ENCODE measurements at regions not wholly inside any gene's neighbourhood (a gene's known extent, or its start where the extent isn't known, plus 50 kb on each side); places are given as distances from the start of the nearest gene placed in this dataset.

DNA sequence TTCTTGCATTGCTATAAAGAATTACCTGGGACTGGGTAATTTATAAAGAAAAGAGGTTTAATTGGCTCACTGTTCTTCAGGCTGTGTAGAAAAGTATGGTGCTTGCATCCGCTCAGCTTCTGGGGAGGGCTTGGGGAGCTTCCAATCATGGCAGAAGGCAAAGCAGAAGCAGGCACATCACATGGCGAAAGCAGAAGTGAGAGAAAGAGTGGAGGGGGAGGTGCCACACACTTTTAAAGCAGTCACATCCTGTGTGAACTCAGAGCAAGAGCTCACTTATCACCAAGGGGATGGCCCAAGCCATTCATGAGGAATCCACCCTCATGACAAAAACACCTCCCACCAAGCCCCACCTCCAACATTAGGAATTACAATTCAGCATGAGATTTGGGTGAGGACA lies 303.5 kb downstream of the OTUD1 start:
- no peak for ATAC-seq
- BruUV-seq (replicated peaks): no TSS peak
- POLR2A ChIA-PET (ENCODE audit: unreplicated experiment): no interaction called here

DNA sequence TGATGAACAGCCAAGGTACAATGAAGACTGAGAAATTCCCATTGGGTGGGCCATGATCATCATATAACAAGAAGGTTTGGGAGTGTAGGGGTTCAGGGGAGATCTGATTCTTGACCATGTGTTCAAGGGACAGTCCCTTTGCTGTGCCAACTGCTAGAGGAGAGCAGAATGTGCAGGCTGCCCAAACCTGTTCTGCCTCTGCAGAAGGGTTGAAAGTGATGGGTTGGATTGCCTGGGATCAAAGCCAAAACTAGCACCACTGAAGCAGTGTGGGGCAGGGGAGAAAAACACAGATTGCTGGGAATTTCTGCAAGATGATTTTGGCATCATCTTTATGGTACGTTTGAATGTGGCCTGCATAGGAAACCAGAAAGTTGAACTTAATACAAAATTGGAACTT lies 303.9 kb downstream of the OTUD1 start:
- no peak overlapping the region for H2AFZ ChIP-seq (ENCODE audit: low read length)
- no peaks in the 10 kb centered on the region for H3K4me1 ChIP-seq (ENCODE audit: insufficient read depth, low read length)
- no peak overlapping the region for H3K27ac ChIP-seq (ENCODE audit: low read length)
- no TSS peak for BruUV-seq (replicated peaks)
- no peaks in the 10 kb centered on the region for H3K79me2 ChIP-seq (ENCODE audit: low read length)
- H3K4me3 ChIP-seq (ENCODE audit: low read length): no peak overlapping the region
- no peaks in the 10 kb centered on the region for H3K36me3 ChIP-seq (ENCODE audit: low read depth, low read length)
- H3F3A ChIP-seq (ENCODE audit: low read length, unreplicated experiment): no peaks in the 10 kb centered on the region
- intact Hi-C loops (cut with micrococcal nuclease): no loop called here
- CTCF ChIA-PET: no interaction called here
- POLR2A ChIA-PET (ENCODE audit: unreplicated experiment): no interaction called here
- H3K27me3 ChIP-seq (ENCODE audit: low read length): no peaks in the 10 kb centered on the region
- H3K9me3 ChIP-seq (ENCODE audit: low read length): no peaks in the 10 kb centered on the region
- ATAC-seq (no peak), DNase-seq (no peak)
- no peak overlapping the region for H3K4me2 ChIP-seq (ENCODE audit: low read length)
- no peak overlapping the region for H3K9ac ChIP-seq (ENCODE audit: low read length)
- H3K9me2 ChIP-seq (replicated peaks; ENCODE audit: low read length): no peaks in the 10 kb centered on the region
- TF ChIP-seq EZH2 (IDR thresholded peaks at IDR 0.05; ENCODE audit: low read length, unreplicated experiment) (no peak), EZH2phosphoT487 (IDR thresholded peaks at IDR 0.05; ENCODE audit: borderline replicate concordance, low read length) (no peak)
- TF ChIP-seq, protein P1, sequence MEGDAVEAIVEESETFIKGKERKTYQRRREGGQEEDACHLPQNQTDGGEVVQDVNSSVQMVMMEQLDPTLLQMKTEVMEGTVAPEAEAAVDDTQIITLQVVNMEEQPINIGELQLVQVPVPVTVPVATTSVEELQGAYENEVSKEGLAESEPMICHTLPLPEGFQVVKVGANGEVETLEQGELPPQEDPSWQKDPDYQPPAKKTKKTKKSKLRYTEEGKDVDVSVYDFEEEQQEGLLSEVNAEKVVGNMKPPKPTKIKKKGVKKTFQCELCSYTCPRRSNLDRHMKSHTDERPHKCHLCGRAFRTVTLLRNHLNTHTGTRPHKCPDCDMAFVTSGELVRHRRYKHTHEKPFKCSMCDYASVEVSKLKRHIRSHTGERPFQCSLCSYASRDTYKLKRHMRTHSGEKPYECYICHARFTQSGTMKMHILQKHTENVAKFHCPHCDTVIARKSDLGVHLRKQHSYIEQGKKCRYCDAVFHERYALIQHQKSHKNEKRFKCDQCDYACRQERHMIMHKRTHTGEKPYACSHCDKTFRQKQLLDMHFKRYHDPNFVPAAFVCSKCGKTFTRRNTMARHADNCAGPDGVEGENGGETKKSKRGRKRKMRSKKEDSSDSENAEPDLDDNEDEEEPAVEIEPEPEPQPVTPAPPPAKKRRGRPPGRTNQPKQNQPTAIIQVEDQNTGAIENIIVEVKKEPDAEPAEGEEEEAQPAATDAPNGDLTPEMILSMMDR (conservative IDR thresholded peaks at IDR 0.05; ENCODE audit: low read depth, low read length): no peak
- no peaks in the 10 kb centered on the region for H4K20me1 ChIP-seq (ENCODE audit: low read length)

More for the DNA sequence above, 303.5 kb downstream of the OTUD1 start:
- CTCF ChIA-PET: no interaction called here
- no peak overlapping the region for H2AFZ ChIP-seq (ENCODE audit: low read length)
- intact Hi-C loops (cut with micrococcal nuclease): no loop called here
- no peak overlapping the region for H3K4me3 ChIP-seq (ENCODE audit: low read length)
- TF ChIP-seq, protein P1 (conservative IDR thresholded peaks at IDR 0.05; ENCODE audit: low read depth, low read length): no peak
- no peak for TF ChIP-seq EZH2phosphoT487 (IDR thresholded peaks at IDR 0.05; ENCODE audit: borderline replicate concordance, low read length)
- no peaks in the 10 kb centered on the region for H3K36me3 ChIP-seq (ENCODE audit: low read depth, low read length)
- no peak overlapping the region for H3K9ac ChIP-seq (ENCODE audit: low read length)
- H3K4me2 ChIP-seq (ENCODE audit: low read length): no peak overlapping the region
- H4K20me1 ChIP-seq (ENCODE audit: low read length): no peaks in the 10 kb centered on the region
- no peaks in the 10 kb centered on the region for H3K4me1 ChIP-seq (ENCODE audit: insufficient read depth, low read length)
- no peaks in the 10 kb centered on the region for H3K27me3 ChIP-seq (ENCODE audit: low read length)
- H3K9me3 ChIP-seq (ENCODE audit: low read length): no peaks in the 10 kb centered on the region
- no peaks in the 10 kb centered on the region for H3K79me2 ChIP-seq (ENCODE audit: low read length)
- no peak overlapping the region for H3K27ac ChIP-seq (ENCODE audit: low read length)
- H3F3A ChIP-seq (ENCODE audit: low read length, unreplicated experiment): no peaks in the 10 kb centered on the region
- no peak for DNase-seq
- no peaks in the 10 kb centered on the region for H3K9me2 ChIP-seq (replicated peaks; ENCODE audit: low read length)

DNA sequence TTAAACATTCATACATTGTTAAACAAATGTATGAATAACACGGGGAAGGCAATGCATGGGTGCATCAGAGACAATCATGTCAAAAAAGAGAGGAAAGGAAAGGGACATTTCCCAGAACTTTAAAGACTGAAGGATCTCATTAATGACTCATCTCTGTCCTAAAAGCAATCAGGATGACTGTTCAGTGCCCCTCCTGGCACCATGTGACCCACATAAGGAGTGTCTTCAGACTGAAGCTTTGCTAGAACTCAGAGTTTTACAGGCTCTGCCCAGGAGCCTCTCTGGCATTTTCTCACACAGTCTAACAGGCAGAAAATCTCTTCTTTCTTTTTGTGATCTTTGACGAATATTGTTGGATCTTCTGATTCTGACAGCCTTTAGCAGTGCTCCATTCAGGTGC lies 315.3 kb downstream of the OTUD1 start:
- DNase-seq: peak; percentile 2
- POLR2A ChIA-PET (ENCODE audit: unreplicated experiment): no interaction called here
- no peak overlapping the region for H3K9ac ChIP-seq (ENCODE audit: low read length)
- CTCF ChIA-PET: no interaction called here
- no peak for ATAC-seq
- no peaks in the 10 kb centered on the region for H3K36me3 ChIP-seq (ENCODE audit: low read depth, low read length)
- no peaks in the 10 kb centered on the region for H3K4me1 ChIP-seq (ENCODE audit: insufficient read depth, low read length)
- H3K4me2 ChIP-seq (ENCODE audit: low read length): no peak overlapping the region
- H2AFZ ChIP-seq (ENCODE audit: low read length): no peak overlapping the region
- BruUV-seq (replicated peaks): no TSS peak
- no peaks in the 10 kb centered on the region for H3K79me2 ChIP-seq (ENCODE audit: low read length)
- TF ChIP-seq, protein P1 (conservative IDR thresholded peaks at IDR 0.05; ENCODE audit: low read depth, low read length): no peak
- no peak for TF ChIP-seq EZH2 (IDR thresholded peaks at IDR 0.05; ENCODE audit: low read length, unreplicated experiment)
- no peak for TF ChIP-seq EZH2phosphoT487 (IDR thresholded peaks at IDR 0.05; ENCODE audit: borderline replicate concordance, low read length)
- H3K9me2 ChIP-seq (replicated peaks; ENCODE audit: low read length): no peaks in the 10 kb centered on the region
- no peak overlapping the region for H3K4me3 ChIP-seq (ENCODE audit: low read length)
- no peaks in the 10 kb centered on the region for H3F3A ChIP-seq (ENCODE audit: low read length, unreplicated experiment)
- H3K27ac ChIP-seq (ENCODE audit: low read length): no peak overlapping the region
- intact Hi-C loops (cut with micrococcal nuclease): no loop called here
- H3K9me3 ChIP-seq (ENCODE audit: low read length): no peaks in the 10 kb centered on the region
- no peaks in the 10 kb centered on the region for H4K20me1 ChIP-seq (ENCODE audit: low read length)
- no peaks in the 10 kb centered on the region for H3K27me3 ChIP-seq (ENCODE audit: low read length)
